Inferior parietal cortex (tissue), 1 donor: ENCODE measurements at regions not wholly inside any gene's neighbourhood (a gene's known extent, or its start where the extent isn't known, plus 50 kb on each side); places are given as distances from the start of the nearest gene placed in this dataset.
"Not testable (repeated sequence)": the region's sequence is repeated elsewhere in the genome, so short reads cannot be mapped to it uniquely, and the experiment has no call there.

Experiments
- DNase-seq: peaks from one replicate; pipeline ENCODE4 v3.0.0-alpha.2; 2016; ENCODE audit errors: extremely low spot score

DNA sequence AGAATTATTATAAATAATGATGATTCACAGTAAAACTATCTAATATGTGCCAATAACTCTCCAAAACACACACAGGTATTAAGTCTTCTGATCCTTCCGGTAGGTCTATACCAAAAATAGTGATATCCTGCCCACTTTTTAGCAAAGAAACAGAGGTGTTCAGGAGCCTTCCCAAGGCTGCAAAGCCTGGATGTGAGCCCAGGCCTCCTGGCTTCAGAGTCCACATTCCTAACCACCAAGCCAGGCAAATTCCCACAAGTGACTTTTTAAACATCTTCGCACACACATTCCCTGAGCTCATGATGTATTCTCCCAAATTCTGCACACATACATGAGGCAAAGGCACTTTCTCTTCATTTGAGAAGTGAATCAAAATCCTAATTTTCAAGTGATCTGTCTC, 376.6 kb downstream of the BCL2L11 start:
- DNase-seq, result not testable (repeated sequence)

DNA sequence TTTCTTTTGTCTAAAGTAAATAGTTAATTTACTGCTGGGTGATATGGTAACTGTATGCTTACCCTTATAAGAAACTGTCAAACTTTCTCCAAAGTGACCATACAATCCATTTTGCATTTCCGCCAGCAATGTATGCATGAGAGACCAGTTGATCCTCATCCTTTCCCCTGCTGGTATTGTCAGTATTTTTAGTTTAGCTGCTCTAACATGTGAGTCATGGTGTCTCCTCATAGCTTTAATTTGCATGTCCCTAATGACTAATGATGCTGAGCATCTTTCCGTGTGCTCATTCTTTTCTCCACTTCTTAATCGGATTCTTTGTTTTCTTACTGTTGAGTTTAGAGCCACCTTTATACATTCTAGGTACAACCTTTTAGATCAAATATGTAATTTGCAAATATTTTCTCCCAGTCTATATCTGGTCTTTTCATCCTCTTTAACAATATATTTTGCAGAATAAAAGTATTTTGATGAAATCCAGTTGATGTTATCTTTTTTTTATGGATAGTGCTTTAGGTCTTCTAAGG, 379.9 kb downstream of the BCL2L11 start:
- DNase-seq, result not testable (repeated sequence)

DNA sequence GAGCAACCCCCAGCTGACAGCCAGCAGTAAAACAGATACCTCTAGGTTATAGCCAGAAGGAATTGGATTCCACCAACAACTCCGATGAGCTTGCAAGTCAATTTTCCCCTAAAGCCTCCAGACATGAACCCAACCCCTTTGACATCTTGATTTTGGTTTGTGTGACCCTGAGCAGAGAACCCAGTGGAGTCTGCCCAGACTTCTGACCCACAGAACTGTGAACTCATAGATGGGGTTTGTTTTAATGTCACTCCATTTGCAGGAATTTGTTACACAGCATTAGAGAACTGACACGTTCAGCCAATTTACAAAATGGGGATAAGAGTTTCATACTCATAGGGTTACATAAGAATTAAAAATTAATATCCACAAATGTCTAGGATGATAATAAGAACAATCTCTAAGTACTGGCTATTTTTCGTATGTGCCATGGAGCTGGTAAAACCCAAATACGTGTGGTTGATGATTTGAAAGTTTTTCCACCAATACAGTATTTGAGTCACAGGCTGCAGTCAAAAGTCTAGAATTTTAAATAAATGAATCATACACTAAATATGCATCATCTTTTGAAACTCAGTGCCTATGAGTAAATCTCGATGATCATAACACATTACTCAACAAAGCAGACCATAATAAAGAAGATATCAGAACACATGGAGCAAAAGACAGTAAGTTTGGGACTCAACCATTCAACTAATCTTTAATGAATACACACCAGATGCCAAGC, 380.0 kb downstream of the ANAPC1 start:
- not testable (repeated sequence) for DNase-seq

DNA sequence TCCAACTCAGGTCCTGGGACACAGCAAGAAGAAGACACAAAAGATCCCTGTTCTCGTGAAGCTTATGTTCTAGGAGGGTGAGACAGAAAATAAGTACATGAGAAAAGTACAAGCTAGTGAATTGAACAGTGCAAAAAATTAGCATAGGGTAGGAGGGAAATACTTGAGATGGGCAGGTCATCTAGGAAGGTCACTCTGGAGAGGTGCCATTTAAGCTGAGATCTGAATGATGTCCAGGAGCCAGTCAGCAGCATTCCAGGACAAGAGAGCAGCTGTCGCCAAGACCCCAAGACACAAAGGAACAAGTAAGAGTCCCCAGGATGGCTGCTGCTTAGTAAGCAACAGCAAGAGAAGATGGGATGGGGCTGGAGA, 379.4 kb downstream of the ANAPC1 start:
- not testable (repeated sequence) for DNase-seq

DNA sequence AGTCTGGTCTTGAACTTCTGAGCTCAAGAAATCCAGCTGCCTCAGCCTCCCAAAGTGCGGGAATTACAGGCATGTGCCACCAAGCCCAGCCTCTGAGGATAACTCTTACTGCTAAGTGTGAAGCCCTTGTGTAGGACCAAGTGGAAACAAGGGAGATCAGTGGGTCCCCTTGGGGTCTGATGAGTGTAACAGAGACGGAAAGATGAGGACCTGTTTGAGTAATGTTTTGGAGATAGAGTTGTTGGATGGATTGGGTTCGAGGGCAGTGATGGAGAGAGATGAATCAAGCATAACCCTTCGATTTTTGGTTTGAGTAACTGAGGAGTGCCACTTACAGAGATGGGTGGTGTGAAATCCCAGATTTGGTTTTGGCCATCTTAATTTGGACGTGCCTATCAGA, 378.7 kb downstream of the ANAPC1 start:
- not testable (repeated sequence) for DNase-seq

DNA sequence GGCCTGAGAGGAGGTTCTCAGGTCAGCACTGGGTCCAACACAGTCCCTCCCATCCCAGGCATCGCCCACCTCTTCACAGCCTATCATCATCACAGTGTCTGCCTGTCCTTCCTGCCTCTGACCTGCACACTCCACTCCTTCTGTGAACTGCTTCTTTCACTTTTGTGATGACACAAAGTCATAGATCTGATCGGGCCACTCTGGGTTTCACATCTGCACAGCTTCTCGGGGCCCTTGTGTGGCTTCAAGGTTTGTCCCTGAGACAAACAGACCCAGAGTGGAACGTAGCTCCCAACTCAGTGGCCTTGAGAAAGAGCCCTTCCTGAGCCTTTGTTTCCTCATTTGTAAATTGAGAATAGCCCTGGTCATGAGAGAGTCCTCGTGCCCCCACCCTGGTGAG, 377.1 kb downstream of the ANAPC1 start:
- not testable (repeated sequence) for DNase-seq

DNA sequence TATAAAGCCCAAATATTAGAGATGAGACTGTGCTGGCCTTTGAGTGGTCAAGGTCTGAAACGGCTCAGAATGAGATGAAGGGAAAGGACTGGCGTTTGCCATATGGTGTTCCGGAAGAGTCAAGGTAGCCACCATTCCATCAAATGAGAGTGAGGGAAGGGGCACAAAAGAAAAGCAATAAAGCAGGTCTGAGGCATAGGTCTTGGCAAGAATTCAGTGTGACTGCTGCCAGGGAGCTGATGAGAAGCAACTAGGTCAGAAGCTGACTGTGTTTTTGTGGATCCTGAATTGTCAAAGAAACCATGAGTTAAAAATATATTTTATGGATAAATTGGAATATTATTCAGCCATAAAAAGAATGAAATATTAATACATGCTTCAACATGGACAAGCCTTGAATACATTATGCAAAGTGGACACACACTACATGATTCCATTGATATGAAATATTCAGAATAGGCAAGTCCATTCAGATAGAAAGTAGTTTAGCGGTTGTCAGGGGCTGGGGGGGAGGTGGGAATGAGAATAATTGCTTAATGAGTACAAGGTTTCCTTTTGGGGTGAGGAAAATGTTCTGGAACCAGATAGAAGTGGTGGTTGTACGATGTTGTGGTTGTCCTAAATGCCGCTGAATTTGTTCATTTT, 374.6 kb downstream of the ANAPC1 start:
- not testable (repeated sequence) for DNase-seq

DNA sequence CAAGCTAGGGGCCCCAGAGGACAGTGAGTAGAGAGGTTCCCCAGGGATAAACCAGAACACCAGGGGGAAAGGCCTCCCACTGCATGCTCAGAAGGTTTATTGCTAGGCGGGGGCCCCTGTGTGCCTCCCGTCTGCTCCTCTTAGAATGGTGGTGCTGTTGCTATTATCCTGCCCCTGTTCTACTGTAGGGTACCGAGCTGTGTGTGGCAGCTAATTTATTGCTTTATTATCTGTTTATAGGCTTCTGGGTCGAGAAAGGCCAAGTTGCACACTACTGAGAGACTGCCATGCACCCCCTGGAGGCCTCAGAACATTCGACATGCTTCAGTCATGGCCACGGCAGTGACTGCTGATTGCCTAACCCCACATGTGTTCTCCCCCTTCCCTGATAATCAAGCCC, 373.6 kb downstream of the ANAPC1 start:
- DNase-seq, result not testable (repeated sequence)

DNA sequence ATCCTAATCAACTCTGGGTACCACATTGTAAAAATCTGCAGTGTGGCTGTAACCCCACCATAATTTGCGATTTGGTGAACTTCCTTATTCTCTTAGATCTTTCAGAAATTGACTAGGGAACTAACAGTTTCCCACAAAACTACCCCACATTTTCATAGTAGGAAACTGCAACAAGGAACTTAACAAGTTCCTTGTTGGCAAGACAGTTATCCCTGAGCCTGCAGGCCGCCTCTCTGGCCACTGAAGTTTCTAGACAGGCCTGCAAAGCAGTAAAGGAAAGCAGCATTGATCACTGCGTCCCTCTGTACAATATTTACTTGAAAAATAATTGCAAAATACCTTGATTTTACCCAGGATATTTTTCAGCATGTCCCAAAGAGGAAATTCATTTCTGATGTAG, 372.9 kb downstream of the ANAPC1 start:
- not testable (repeated sequence) for DNase-seq

DNA sequence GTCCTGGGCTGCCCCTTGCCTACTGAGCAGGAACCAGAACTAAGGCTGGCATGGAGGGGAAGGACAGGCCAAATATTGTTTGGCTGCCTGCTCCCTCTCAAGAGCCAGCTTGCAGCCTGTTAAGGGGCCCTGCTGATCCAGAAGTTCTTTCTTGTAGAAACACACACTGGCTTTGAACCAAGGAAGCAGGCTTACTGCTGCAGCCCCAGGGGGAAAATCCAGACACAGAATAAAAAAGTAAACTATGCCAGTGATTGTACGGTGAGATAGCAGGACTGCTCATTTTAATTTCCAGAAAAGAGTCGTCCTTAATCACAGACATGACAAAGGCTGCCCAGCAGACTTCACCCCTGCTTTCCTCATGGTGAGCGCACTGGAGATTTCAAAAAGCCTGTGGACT, 371.6 kb downstream of the ANAPC1 start:
- DNase-seq, result not testable (repeated sequence)

DNA sequence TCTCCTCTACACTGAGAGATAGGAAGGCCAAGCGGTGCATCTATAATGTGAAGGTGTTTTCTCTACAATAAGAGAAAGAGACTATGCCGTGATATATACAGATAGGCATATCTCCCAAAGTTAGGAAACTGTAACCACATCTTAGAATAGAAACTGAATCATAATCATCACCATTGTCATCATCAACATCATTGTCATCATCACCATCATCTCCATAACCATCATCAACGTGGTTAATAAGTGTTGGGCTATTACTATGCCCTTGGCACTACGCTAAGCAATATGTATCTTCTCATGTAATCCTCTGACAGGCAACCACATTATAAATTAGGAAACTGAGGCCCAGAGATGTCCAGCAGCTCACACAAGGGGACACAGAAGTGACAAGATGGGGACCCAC, 369.9 kb downstream of the ANAPC1 start:
- not testable (repeated sequence) for DNase-seq

DNA sequence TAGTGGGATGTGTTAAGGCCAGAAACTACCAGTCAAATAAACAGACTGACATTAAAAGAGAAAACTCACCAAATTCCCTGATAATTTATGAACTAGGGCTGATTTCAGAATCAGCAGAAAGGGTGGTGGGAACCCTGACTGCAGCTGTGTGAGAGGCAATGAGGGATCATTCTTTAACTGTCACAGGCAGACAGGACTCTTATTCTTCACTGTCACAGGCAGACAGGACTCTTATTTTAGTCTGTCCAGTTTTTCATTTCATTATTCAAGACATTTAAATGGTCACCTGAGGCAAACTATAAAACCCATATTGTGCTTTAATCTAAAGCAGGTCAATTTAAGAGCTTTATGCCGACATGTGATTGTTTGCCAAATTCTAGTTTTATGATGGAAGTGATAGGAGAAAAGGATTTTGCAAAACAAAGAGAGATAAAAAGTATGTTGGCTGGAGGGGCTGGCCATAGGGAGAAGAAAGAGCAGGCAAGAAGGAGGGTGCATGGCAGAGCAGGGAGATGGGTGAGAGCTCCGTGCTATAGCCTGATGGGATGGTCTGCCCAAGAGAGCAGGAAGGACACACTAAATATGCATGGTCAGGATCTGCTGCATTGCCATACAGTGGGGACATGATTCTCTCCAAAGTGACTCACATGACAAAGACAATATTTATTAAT, 366.8 kb downstream of the ANAPC1 start:
- not testable (repeated sequence) for DNase-seq

DNA sequence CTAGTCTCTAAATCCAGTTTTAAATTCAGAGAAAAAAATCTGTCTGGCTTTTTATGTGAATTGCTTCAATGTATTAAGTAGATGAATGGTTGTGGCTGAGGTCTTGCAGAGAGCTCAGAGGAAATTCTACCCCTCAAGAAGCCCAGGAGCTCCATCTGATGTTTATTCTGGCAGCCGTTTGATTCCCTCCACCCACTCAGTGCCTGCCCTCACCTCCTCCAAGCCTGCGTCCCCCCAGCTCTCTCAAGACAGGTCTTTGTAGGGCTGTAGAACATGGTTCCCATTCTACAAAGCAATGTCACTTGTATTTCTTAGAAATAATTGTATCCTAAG, 366.3 kb downstream of the ANAPC1 start:
- DNase-seq, result not testable (repeated sequence)

DNA sequence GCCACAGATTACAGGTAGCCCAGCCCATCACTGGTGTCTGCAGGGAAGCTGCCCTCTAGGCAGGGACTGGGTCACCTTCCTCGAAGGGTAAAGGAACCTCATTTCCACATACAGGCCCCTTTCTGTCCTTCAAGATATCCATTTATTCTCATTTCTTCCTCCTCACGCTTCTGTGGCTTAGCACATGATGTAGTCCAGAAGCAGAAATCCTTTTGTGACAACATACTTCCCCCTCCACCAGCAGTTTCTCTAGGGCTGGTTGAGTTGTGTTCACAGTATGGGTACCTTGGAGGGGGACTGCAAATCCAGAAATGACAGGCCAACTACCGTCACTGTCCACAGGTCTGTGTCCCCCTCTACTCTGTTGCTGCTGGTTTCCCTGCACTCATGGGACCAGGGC, 364.9 kb downstream of the ANAPC1 start:
- no peak for DNase-seq

DNA sequence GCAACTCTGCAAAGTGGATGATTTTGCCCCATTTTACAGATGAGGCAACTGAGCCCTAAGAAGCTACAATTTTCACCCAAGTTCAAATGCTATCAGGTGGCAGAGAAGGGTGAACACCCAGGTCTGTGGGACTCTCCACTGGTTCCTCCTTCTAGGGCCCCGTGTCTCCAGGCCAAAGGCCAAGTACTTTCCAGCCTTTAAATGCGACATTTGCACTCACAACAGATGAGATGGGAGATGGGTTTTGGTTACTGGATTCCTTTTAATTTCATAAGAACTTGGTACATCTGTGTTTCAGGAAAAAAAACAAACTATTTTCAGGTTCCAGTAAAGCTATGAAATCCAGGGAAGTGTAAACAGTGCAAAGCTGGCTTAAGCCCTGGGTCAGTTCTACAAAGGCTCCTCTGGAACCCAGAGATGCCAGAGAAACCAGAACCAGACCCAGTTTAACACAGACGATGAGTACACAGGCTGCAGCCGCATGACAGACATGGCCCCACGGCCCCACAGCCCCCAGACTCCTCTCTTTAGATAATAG, 361.7 kb downstream of the ANAPC1 start:
- DNase-seq, result no peak

DNA sequence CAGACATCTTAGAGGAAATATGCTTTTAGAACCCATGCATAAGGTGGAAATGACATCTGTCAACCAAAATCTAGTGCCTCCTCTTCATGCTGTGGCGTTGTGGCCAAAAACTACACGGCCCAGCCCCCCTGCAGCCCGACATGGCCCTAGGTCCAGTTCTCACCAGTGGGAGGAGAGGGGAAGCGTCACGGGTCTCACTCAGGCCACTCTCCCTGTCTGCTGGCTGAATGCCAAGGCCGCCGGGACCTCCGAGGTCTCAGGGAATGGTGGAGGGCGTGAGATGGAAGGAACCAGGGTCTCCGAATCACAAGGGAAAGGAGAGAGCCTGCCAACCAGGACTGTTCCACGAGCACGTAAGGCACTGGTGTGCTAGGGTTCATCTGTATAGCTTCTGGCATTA, 361.0 kb downstream of the ANAPC1 start:
- no peak for DNase-seq

DNA sequence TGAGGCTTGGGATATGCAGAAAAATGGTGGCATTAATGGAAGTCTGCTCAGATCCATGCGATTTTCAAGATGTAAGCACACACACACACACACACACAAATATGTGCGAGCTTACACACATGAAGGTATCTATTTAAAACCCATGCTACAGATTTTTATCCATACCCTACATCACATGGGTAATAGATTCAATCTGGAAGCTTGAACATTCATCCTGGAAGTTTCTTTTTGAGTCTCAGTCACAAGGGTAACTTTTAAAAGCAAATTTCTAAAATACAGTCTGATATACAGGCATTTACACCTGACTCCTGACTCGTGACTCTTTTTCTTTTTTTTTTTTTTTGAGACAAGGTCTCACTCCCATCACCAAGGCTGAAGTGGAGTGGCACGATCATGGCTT, 359.0 kb downstream of the ANAPC1 start:
- DNase-seq, result not testable (repeated sequence)

DNA sequence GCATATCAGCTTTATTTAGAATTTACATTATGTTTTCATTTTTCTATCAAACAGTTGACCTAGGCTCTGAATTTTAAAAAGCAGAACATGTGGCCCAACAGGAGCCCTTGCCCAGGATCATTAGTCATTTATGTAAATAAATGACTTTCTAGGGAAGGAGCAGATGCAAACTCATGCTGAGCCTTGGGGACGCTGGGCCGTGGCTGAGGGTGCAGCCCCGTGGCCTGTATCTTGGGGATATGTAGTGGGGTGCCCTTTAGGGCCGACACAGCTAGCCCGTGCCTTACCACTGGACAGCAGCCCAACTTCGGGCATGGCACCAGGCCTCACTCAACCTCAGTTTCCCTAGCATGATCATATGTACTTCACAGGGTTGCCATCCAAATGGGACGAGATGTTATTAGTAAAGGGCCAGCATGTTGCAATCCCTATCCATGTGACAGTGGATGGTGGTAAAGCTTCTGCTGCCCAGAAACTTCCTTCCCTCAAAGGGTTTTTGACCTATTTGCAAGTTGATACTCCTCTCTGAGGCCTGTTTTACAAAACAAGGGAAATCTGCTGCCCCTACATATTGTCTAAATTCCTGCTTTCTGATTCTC, 357.9 kb downstream of the ANAPC1 start:
- not testable (repeated sequence) for DNase-seq

DNA sequence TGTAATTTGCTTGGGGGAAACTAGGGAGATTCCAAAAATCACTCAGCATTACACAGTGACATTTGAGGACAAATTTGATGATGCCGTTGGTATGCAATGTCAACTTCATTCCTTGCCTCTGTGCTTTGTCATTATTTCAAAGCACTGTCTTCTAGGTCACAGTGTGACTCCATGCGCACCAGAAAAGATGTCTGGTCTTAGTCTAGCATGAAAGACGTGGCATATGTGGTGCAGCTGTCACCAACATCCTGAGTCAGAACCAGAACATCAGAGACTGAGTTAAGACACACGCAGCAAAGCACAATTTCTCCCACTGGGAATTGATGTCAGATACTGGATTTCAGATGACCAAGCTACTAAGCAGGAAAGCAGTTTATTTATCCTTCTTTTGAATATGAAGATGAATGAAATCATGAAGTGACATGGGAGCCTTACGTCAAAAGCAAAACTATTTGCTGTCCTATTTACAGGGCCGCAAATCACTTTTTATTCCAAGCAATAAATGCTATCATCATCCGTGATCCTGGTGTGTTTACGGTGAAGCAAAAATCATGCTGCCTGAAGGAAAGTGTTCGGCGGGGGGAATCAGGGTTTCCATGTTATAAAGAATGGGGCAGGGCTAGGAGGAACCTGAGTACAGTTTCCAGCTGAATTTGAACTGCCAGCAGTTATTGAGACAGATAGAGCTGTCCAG, 356.1 kb downstream of the ANAPC1 start:
- DNase-seq, result not testable (repeated sequence)

DNA sequence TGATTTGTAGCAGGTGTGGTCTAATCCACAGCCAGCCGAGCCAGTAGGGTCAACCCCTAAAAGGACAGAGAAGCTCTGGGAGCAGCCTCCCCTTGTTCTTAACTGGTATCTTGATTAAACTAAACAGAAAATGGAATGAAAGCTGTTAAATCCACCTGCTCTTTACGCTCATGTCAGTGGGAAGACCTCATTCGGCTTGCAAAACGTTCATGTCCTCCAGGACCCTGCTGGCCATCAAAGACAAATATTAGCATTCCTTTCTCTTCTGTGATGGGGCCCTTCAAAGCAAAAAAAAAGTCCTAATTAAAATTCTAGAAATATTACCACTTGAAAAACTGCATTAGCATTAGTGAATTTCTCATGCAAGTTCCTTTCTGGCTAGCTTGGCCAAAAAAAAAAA, 355.0 kb downstream of the ANAPC1 start:
- DNase-seq, result not testable (repeated sequence)

DNA sequence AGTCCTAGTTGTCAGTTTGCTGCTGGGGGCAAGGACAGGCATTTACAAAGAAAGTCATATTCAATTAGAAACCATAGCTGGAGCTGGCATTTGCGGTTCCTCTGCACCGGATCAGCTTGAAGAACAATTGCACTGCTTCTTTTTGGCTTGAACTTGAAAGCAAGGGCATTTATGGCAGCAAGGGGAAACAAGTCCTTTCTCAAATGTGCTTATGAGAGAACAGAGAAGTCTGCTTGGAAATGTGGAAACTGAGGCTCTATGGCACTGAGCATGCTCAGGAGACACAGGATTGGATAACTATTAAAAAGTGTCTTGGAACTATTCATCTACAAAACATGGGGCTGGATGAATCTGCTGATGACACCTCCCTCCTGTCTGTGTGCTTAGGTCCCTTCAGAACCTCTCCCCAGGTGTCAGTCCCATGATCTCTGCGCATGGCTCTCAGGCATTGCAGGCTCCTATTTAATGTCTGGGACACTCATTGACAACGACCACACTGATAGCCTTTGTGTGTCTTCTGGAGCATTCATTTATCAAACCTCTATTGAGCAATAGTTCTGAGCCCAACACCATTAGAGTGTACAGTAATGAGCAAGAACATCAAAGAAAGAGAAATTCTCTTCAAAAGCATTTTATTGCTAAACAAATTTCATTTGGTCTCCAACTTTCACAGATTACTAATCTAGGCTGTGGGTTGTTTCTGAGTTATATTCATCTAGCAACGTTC, 353.6 kb downstream of the ANAPC1 start:
- not testable (repeated sequence) for DNase-seq
